ENCODE measurements at regions not wholly inside any gene's neighbourhood (a gene's known extent, or its start where the extent isn't known, plus 50 kb on each side); places are given as distances from the start of the nearest gene placed in this dataset.

GRCh38 chr5:144017631-144018030 is 152.8 kb downstream of the YIPF5 start:
- H3K79me2 ChIP-seq (ENCODE audit: low read length): no peaks in the 10 kb centered on the region
- POLR2A ChIA-PET (ENCODE audit: unreplicated experiment): no interaction called here
- H3K9me2 ChIP-seq (replicated peaks; ENCODE audit: low read length): no peaks in the 10 kb centered on the region
- H3F3A ChIP-seq (ENCODE audit: low read length, unreplicated experiment): no peaks in the 10 kb centered on the region
- no peak overlapping the region for H3K9ac ChIP-seq (ENCODE audit: low read length)
- no peak overlapping the region for H3K4me3 ChIP-seq (ENCODE audit: low read length)
- ATAC-seq (no peak), DNase-seq (no peak)
- H3K4me2 ChIP-seq (ENCODE audit: low read length): no peak overlapping the region
- intact Hi-C loops (cut with micrococcal nuclease): no loop called here
- H4K20me1 ChIP-seq (ENCODE audit: low read length): no peaks in the 10 kb centered on the region
- TF ChIP-seq EZH2phosphoT487 (IDR thresholded peaks at IDR 0.05; ENCODE audit: borderline replicate concordance, low read length): no peak
- no peak for TF ChIP-seq EZH2 (IDR thresholded peaks at IDR 0.05; ENCODE audit: low read length, unreplicated experiment)
- TF ChIP-seq CTCF (conservative IDR thresholded peaks at IDR 0.05; ENCODE audit: low read depth, low read length): no peak
- BruUV-seq (replicated peaks): no TSS peak
- no peaks in the 10 kb centered on the region for H3K4me1 ChIP-seq (ENCODE audit: insufficient read depth, low read length)
- H3K9me3 ChIP-seq (ENCODE audit: low read length): no peaks in the 10 kb centered on the region
- H3K27ac ChIP-seq (ENCODE audit: low read length): no peak overlapping the region
- H3K36me3 ChIP-seq (ENCODE audit: low read depth, low read length): no peaks in the 10 kb centered on the region
- H3K27me3 ChIP-seq (ENCODE audit: low read length): no peaks in the 10 kb centered on the region
- CTCF ChIA-PET: no interaction called here
- no peak overlapping the region for H2AFZ ChIP-seq (ENCODE audit: low read length)

GRCh38 chr5:144024090-144024489 is 146.4 kb downstream of the YIPF5 start:
- ChIA-PET CTCF (no interaction called here), POLR2A (ENCODE audit: unreplicated experiment) (no interaction called here)
- H3K9me3 ChIP-seq (ENCODE audit: low read length): no peaks in the 10 kb centered on the region
- H3F3A ChIP-seq (ENCODE audit: low read length, unreplicated experiment): no peaks in the 10 kb centered on the region
- TF ChIP-seq EZH2 (IDR thresholded peaks at IDR 0.05; ENCODE audit: low read length, unreplicated experiment) (no peak), EZH2phosphoT487 (IDR thresholded peaks at IDR 0.05; ENCODE audit: borderline replicate concordance, low read length) (no peak), CTCF (conservative IDR thresholded peaks at IDR 0.05; ENCODE audit: low read depth, low read length) (no peak)
- intact Hi-C loops (cut with micrococcal nuclease): no loop called here
- no peaks in the 10 kb centered on the region for H3K27me3 ChIP-seq (ENCODE audit: low read length)
- ATAC-seq: no peak
- no peak overlapping the region for H3K27ac ChIP-seq (ENCODE audit: low read length)
- H3K4me3 ChIP-seq (ENCODE audit: low read length): no peak overlapping the region
- no peak overlapping the region for H3K4me2 ChIP-seq (ENCODE audit: low read length)
- H3K36me3 ChIP-seq (ENCODE audit: low read depth, low read length): no peaks in the 10 kb centered on the region
- H3K9ac ChIP-seq (ENCODE audit: low read length): no peak overlapping the region
- no peak overlapping the region for H2AFZ ChIP-seq (ENCODE audit: low read length)
- no peak for DNase-seq
- no peaks in the 10 kb centered on the region for H3K9me2 ChIP-seq (replicated peaks; ENCODE audit: low read length)
- no peaks in the 10 kb centered on the region for H4K20me1 ChIP-seq (ENCODE audit: low read length)
- H3K79me2 ChIP-seq (ENCODE audit: low read length): no peaks in the 10 kb centered on the region
- H3K4me1 ChIP-seq (ENCODE audit: insufficient read depth, low read length): no peaks in the 10 kb centered on the region
- no TSS peak for BruUV-seq (replicated peaks)

GRCh38 chr5:144024545-144024944 is 145.9 kb downstream of the YIPF5 start:
- no peaks in the 10 kb centered on the region for H3K9me2 ChIP-seq (replicated peaks; ENCODE audit: low read length)
- no peaks in the 10 kb centered on the region for H3K4me1 ChIP-seq (ENCODE audit: insufficient read depth, low read length)
- ATAC-seq (no peak), DNase-seq (no peak)
- no peaks in the 10 kb centered on the region for H3K79me2 ChIP-seq (ENCODE audit: low read length)
- H3K9me3 ChIP-seq (ENCODE audit: low read length): no peaks in the 10 kb centered on the region
- intact Hi-C loops (cut with micrococcal nuclease): no loop called here
- H3K36me3 ChIP-seq (ENCODE audit: low read depth, low read length): no peaks in the 10 kb centered on the region
- H3K27me3 ChIP-seq (ENCODE audit: low read length): no peaks in the 10 kb centered on the region
- H3K4me2 ChIP-seq (ENCODE audit: low read length): no peak overlapping the region
- no TSS peak for BruUV-seq (replicated peaks)
- no peak overlapping the region for H3K4me3 ChIP-seq (ENCODE audit: low read length)
- H3F3A ChIP-seq (ENCODE audit: low read length, unreplicated experiment): no peaks in the 10 kb centered on the region
- H3K27ac ChIP-seq (ENCODE audit: low read length): no peak overlapping the region
- no peak overlapping the region for H3K9ac ChIP-seq (ENCODE audit: low read length)
- no peak for TF ChIP-seq EZH2phosphoT487 (IDR thresholded peaks at IDR 0.05; ENCODE audit: borderline replicate concordance, low read length)
- no peak for TF ChIP-seq CTCF (conservative IDR thresholded peaks at IDR 0.05; ENCODE audit: low read depth, low read length)
- TF ChIP-seq EZH2 (IDR thresholded peaks at IDR 0.05; ENCODE audit: low read length, unreplicated experiment): no peak
- no peaks in the 10 kb centered on the region for H4K20me1 ChIP-seq (ENCODE audit: low read length)
- POLR2A ChIA-PET (ENCODE audit: unreplicated experiment): no interaction called here
- CTCF ChIA-PET: no interaction called here
- H2AFZ ChIP-seq (ENCODE audit: low read length): no peak overlapping the region

Data from PC-3 (cell line).